H9 (cell line): ENCODE measurements at regions not wholly inside any gene's neighbourhood (a gene's known extent, or its start where the extent isn't known, plus 50 kb on each side); places are given as distances from the start of the nearest gene placed in this dataset.

Experiments used
- DNase-seq: peaks from one replicate; pipeline ENCODE4 v3.0.0-alpha.2; 2017
- H2AFZ ChIP-seq: one replicate; pipeline ENCODE4 v1.6.1; 2013; ENCODE audit warnings: mild to moderate bottlenecking, low read length, control low read depth, moderate library complexity
- H2AK5ac ChIP-seq: 2 replicates; pipeline ENCODE4 v1.6.1; 2013; ENCODE audit warnings: low read length, control low read depth, mixed read lengths; ENCODE audit not compliant: insufficient read length
- H2BK120ac ChIP-seq: one replicate; pipeline ENCODE4 v1.6.1; 2013; ENCODE audit warnings: low read depth, mild to moderate bottlenecking, low read length, control low read depth, inconsistent platforms; ENCODE audit not compliant: poor library complexity, severe bottlenecking
- H2BK12ac ChIP-seq: 2 replicates; pipeline ENCODE4 v1.6.1; 2013; ENCODE audit warnings: low read length, control low read depth, mixed read lengths, low read depth; ENCODE audit not compliant: insufficient read length
- H2BK15ac ChIP-seq: 2 replicates; pipeline ENCODE4 v1.6.1; 2013; ENCODE audit warnings: low read depth, low read length, control low read depth
- H2BK20ac ChIP-seq: one replicate; pipeline ENCODE4 v1.6.1; 2013; ENCODE audit warnings: low read depth, mild to moderate bottlenecking, low read length, control low read depth, inconsistent platforms; ENCODE audit not compliant: poor library complexity, severe bottlenecking
- H2BK5ac ChIP-seq: 2 replicates; pipeline ENCODE4 v1.6.1; 2013; ENCODE audit warnings: low read length, control low read depth, mixed read lengths; ENCODE audit not compliant: insufficient read length
- H3K14ac ChIP-seq: 2 replicates; pipeline ENCODE4 v1.6.1; 2013; ENCODE audit warnings: low read length, control low read depth; ENCODE audit not compliant: insufficient read depth
- H3K18ac ChIP-seq: 2 replicates; pipeline ENCODE4 v1.6.1; 2013; ENCODE audit warnings: low read depth, mild to moderate bottlenecking, mixed read lengths, low read length, control low read depth; ENCODE audit not compliant: insufficient read length
- H3K23ac ChIP-seq: 2 replicates; pipeline ENCODE4 v1.6.1; 2013; ENCODE audit warnings: low read length, control low read depth, mixed read lengths, low read depth; ENCODE audit not compliant: insufficient read length
- H3K23me2 ChIP-seq: 2 replicates; pipeline ENCODE4 v1.6.1; 2013; ENCODE audit warnings: low read depth, mild to moderate bottlenecking, mixed read lengths, low read length, control low read depth; ENCODE audit not compliant: insufficient read length, poor library complexity, severe bottlenecking
- H3K27ac ChIP-seq: 2 replicates; pipeline ENCODE4 v1.5.1; 2013; ENCODE audit warnings: low read length, control low read depth, mixed read lengths, low read depth; ENCODE audit not compliant: insufficient read length
- H3K27me3 ChIP-seq: 2 replicates; pipeline ENCODE4 v1.6.1; 2013; ENCODE audit warnings: low read length, control low read depth, inconsistent platforms; ENCODE audit not compliant: insufficient read depth
- H3K4ac ChIP-seq: 2 replicates; pipeline ENCODE4 v1.6.1; 2013; ENCODE audit warnings: low read depth, mild to moderate bottlenecking, control low read depth, inconsistent platforms, low read length, moderate library complexity
- H3K4me1 ChIP-seq: 2 replicates; pipeline ENCODE4 v1.6.1; 2013; ENCODE audit warnings: low read length, control low read depth, inconsistent platforms; ENCODE audit not compliant: insufficient read depth
- H3K4me2 ChIP-seq: 2 replicates; pipeline ENCODE4 v1.6.1; 2013; ENCODE audit warnings: low read length, control low read depth, mixed read lengths; ENCODE audit not compliant: insufficient read length, insufficient read depth
- H3K56ac ChIP-seq: 2 replicates; pipeline ENCODE4 v1.6.1; 2013; ENCODE audit warnings: low read depth, mild to moderate bottlenecking, mixed read lengths, low read length, control low read depth; ENCODE audit not compliant: insufficient read length
- H3K79me1 ChIP-seq: 2 replicates; pipeline ENCODE4 v1.6.1; 2013; ENCODE audit warnings: low read depth, mild to moderate bottlenecking, moderate library complexity, low read length, control low read depth, inconsistent platforms; ENCODE audit not compliant: insufficient read depth, poor library complexity, severe bottlenecking
- H3K79me2 ChIP-seq: 2 replicates; pipeline ENCODE4 v1.6.1; 2013; ENCODE audit warnings: low read length, control low read depth, inconsistent platforms; ENCODE audit not compliant: insufficient read depth
- H3K9ac ChIP-seq: 2 replicates; pipeline ENCODE4 v1.6.1; 2013; ENCODE audit warnings: low read length, control low read depth, mixed read lengths; ENCODE audit not compliant: insufficient read length; ENCODE audit errors: extremely low read depth
- H3K9me3 ChIP-seq: one replicate; pipeline ENCODE4 v1.6.1; 2013; ENCODE audit warnings: low read depth, low read length, inconsistent platforms; ENCODE audit not compliant: control insufficient read depth
- H3T11ph ChIP-seq: one replicate; pipeline ENCODE4 v1.6.1; 2013; ENCODE audit warnings: mild to moderate bottlenecking, low read length, control low read depth, inconsistent platforms
- H4K20me1 ChIP-seq: one replicate; pipeline ENCODE4 v1.6.1; 2013; ENCODE audit not compliant: control insufficient read depth, insufficient read length, insufficient read depth
- H4K5ac ChIP-seq: 2 replicates; pipeline ENCODE4 v1.6.1; 2013; ENCODE audit warnings: low read depth, mild to moderate bottlenecking, mixed read lengths, low read length, control low read depth; ENCODE audit not compliant: insufficient read length
- H4K8ac ChIP-seq: replicated peaks from 2 replicates; pipeline ENCODE4 v1.6.1; 2013; ENCODE audit warnings: low read length, control low read depth, mixed read lengths, low read depth; ENCODE audit not compliant: insufficient read length
- H4K91ac ChIP-seq: 2 replicates; pipeline ENCODE4 v1.6.1; 2013; ENCODE audit warnings: low read depth, mild to moderate bottlenecking, moderate library complexity, mixed read lengths, low read length, control low read depth; ENCODE audit not compliant: insufficient read length
- H3K27ac Mint-ChIP-seq, 3 experiments: 2 replicates in 2 of 3; 3 replicates in 1 of 3; pipeline ENCODE4 v1.8.0; 2020 to 2021; ENCODE audit warnings: mixed read lengths in 3 of 3, mild to moderate bottlenecking in 1 of 3, moderate library complexity in 1 of 3
- H3K27me3 Mint-ChIP-seq: 2 replicates; pipeline ENCODE4 v1.8.0; 2021; ENCODE audit warnings: low read depth, mild to moderate bottlenecking, moderate library complexity, mixed read lengths
- H3K36me3 Mint-ChIP-seq, 3 experiments: 2 replicates in 2 of 3; 3 replicates in 1 of 3; pipeline ENCODE4 v1.8.0; 2020 to 2021; ENCODE audit warnings: low read depth in 3 of 3, mixed read lengths in 3 of 3; ENCODE audit not compliant: insufficient read depth in 1 of 3
- H3K4me1 Mint-ChIP-seq, 2 experiments: 2 replicates each; pipeline ENCODE4 v1.8.0; 2020; ENCODE audit warnings: mixed read lengths in 2 of 2
- H3K4me3 Mint-ChIP-seq, 2 experiments: 2 replicates in 1 of 2; 3 replicates in 1 of 2; pipeline ENCODE4 v1.8.0; 2020 to 2021; ENCODE audit warnings: mild to moderate bottlenecking in 2 of 2, mixed read lengths in 2 of 2, moderate library complexity in 1 of 2
- H3K9me3 Mint-ChIP-seq, 2 experiments: 2 replicates in 1 of 2; 3 replicates in 1 of 2; pipeline ENCODE4 v1.8.0; 2020; ENCODE audit warnings: mild to moderate bottlenecking in 2 of 2, mixed read lengths in 2 of 2, moderate library complexity in 1 of 2
- WGBS: extraction: QIAGEN DNeasy Blood & Tissue Kit; methylation state at CpG from one replicate; pipeline ENCODE4 v1.1.7; 2013; ENCODE audit warnings: missing lambda C conversion rate, low lambda C conversion rate, mixed read lengths; ENCODE audit not compliant: insufficient read length; ENCODE audit errors: extremely low coverage; 5-methylcytosine and 5-hydroxymethylcytosine counted together
- TF ChIP-seq, protein P1 (sequence below): fragments of 200-600 bp; sonication (generic); conservative IDR thresholded peaks from 3 replicates; pipeline ENCODE4 v1.8.0; 2021; ENCODE audit warnings: antibody characterized with exemption, mild to moderate bottlenecking

- no peaks in the 10 kb centered on the region for H3K27me3 Mint-ChIP-seq
- Histone ChIP-seq H3K4me2 (no peak overlapping the region), H3K18ac (no peak overlapping the region), H3K23me2 (no peaks in the 10 kb centered on the region), H4K5ac (no peak overlapping the region), H3K4me1 (no peaks in the 10 kb centered on the region), H2BK5ac (no peak overlapping the region), H3K27ac (no peak overlapping the region), H2AFZ (no peak overlapping the region), H3K56ac (no peak overlapping the region), H3K79me2 (no peaks in the 10 kb centered on the region), H3K9ac (no peak overlapping the region), H3T11ph (no peak overlapping the region), H2BK120ac (no peak overlapping the region), H3K23ac (no peak overlapping the region), H4K8ac (no peak overlapping the region), H3K4ac (no peak overlapping the region), H4K20me1 (no peaks in the 10 kb centered on the region), H2BK12ac (no peak overlapping the region), H4K91ac (no peak overlapping the region), H2AK5ac (no peak overlapping the region), H2BK20ac (no peak overlapping the region), H3K14ac (no peak overlapping the region), H3K27me3 (no peaks in the 10 kb centered on the region), H3K79me1 (no peaks in the 10 kb centered on the region), H3K9me3 (no peaks in the 10 kb centered on the region), H2BK15ac (no peak overlapping the region)
- no peak overlapping the region for H3K4me3 Mint-ChIP-seq
- WGBS: no CpG with 5 or more reads among the region's 1 CpG
- H3K9me3 Mint-ChIP-seq: peaks cover 0 to 2% of the 10 kb centered on the region in 2 experiments; a peak in 3 of 5 replicates
- H3K36me3 Mint-ChIP-seq: no peaks in the 10 kb centered on the region; a peak in 1 of 7 replicates
- no peak for DNase-seq
- H3K4me1 Mint-ChIP-seq: peaks cover 19 to 21% of the 10 kb centered on the region in 2 experiments
- no peak overlapping the region for H3K27ac Mint-ChIP-seq
- TF ChIP-seq, protein P1, sequence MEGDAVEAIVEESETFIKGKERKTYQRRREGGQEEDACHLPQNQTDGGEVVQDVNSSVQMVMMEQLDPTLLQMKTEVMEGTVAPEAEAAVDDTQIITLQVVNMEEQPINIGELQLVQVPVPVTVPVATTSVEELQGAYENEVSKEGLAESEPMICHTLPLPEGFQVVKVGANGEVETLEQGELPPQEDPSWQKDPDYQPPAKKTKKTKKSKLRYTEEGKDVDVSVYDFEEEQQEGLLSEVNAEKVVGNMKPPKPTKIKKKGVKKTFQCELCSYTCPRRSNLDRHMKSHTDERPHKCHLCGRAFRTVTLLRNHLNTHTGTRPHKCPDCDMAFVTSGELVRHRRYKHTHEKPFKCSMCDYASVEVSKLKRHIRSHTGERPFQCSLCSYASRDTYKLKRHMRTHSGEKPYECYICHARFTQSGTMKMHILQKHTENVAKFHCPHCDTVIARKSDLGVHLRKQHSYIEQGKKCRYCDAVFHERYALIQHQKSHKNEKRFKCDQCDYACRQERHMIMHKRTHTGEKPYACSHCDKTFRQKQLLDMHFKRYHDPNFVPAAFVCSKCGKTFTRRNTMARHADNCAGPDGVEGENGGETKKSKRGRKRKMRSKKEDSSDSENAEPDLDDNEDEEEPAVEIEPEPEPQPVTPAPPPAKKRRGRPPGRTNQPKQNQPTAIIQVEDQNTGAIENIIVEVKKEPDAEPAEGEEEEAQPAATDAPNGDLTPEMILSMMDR: no peak
These were observed 378.0 kb downstream of the ANXA1 start for GRCh38 chr9:73529666-73530065.
